Fibroblast of skin of right quadriceps (primary cell): ENCODE measurements at regions not wholly inside any gene's neighbourhood (a gene's known extent, or its start where the extent isn't known, plus 50 kb on each side); places are given as distances from the start of the nearest gene placed in this dataset.

Source experiments
- DNase-seq: peaks from one replicate; pipeline ENCODE4 v3.0.0-alpha.2; 2013

- DNase-seq, result no peak
Measured at GRCh38 chr9:78567693-78568092, 270.8 kb downstream of the PSAT1 start.

- no peak for DNase-seq
Measured at GRCh38 chr9:78568774-78569173, 271.8 kb downstream of the PSAT1 start.

DNA sequence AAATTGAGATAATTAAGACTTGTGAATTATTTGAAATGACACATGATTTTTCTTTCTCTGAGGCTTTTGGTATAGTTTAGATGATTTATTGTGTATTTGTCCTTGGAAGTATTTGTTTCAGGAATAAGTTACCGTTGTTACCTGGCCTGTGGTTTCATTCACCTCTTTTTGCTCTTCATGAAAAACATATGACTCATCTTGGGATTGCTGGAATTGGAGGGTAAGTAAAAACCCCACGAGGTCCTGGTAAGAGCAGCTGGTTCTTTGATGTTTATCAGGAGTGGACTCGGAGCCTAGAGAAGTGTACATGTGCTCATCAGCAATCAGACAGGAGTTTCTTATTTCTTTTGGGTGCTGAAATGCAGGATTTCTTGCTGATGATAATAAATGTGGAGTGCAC, 275.3 kb downstream of the PSAT1 start:
- no peak for DNase-seq

DNA sequence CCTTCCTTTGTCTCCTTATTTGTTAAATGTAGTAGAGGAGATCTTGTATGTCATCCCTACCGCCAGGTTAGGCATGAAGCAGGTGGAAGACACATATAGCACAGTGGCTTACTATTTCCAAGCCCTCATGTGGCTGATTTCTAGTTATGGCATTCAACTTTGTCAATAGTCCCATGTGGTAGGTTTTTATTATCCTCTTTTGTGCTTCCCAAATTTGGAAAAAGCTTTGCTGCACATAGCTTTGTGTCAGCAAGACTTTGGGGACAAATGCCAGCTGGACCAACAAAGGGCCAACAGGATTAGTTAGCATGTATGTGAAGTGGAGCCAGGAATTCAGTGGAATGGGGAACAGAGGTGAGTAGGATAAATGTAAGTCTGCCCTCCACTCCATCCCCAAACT, 276.3 kb downstream of the PSAT1 start:
- DNase-seq, result no peak

- DNase-seq, result no peak
Measured at GRCh38 chr9:78573669-78574068, 276.7 kb downstream of the PSAT1 start.

- peak; percentile 61 for DNase-seq
Measured at GRCh38 chr9:78574354-78575045, 277.6 kb downstream of the PSAT1 start.

DNA sequence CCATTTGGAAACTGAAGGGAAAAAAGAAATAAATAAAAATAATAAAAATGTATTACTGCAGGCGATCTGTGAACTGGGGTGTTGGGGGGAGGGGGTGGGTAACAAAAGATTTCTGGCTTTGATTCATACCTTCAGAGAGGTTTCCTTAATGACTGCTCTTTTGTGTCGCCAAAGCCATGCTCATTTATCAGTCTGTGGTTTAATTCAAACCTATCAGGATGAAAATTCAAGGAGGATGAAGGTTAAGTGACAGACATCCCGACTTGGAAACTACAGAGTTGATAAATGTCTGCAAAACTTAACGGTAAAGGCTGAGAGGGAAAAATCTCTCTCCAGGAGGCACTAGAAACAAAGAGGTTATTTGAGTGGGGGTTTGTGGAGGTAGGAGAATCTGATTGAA, 278.2 kb downstream of the PSAT1 start:
- DNase-seq, result peak; percentile 18

DNA sequence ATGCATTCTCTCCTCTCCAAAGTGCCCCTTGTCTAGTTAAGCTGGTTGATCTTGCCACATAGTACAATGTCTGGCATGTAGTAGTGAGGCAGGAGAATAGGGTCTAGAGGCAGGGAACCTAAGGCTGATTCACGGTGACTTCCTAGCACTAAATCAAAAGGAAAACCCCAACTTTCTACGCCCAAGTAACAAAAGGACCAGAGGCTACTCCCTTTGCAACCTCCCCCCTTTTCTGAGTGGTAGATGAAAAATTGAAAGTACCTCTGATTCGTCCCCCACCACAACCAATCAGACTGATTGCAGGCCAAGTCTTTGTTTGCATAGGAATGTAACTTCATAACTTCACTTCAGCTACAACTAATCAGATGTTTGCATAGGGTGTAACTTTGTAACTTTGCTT, 278.8 kb downstream of the PSAT1 start:
- DNase-seq, result peak; percentile 41

DNA sequence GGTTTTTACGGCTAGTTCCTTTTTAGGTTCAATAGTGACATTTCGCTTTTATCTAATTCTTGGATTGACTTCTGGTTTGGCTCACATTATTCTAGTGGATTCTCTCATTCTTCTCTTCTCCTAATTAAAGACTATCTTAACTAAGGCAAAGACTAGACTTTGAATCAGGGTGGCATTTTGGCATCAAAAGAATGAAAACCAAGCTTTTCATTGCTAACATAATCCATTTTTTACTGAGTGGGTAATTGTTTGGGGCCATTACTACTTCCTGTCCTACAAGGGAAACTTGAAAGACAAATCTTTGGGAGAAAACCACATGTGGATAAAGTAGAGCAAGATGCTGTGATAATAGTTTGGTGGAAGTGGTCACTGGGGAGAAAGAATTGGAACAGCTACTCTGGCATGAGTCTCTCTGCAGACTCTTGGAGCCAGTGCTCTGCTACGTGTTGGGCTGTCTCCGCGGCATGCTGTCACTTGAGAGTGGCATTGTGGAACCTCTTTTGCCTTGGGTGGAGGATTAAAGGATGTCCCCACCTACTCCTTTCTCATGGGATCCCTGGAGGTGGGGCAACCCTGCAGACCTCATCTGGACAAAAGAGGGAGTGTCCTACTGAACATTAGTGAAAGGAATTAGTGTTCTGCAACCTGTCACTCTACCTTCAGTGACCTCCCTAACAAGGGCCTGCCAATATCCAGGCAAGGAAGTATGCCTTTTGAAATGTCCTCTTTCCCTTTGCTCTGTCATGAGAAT, 280.4 kb downstream of the PSAT1 start:
- no peak for DNase-seq

GRCh38 chr9:78578072-78578471, 281.1 kb downstream of the PSAT1 start:
- DNase-seq, result peak; percentile 14

GRCh38 chr9:78582821-78583220, 285.9 kb downstream of the PSAT1 start:
- DNase-seq, result no peak

- no peak for DNase-seq
Measured at GRCh38 chr9:78584589-78584988, 287.7 kb downstream of the PSAT1 start.

DNA sequence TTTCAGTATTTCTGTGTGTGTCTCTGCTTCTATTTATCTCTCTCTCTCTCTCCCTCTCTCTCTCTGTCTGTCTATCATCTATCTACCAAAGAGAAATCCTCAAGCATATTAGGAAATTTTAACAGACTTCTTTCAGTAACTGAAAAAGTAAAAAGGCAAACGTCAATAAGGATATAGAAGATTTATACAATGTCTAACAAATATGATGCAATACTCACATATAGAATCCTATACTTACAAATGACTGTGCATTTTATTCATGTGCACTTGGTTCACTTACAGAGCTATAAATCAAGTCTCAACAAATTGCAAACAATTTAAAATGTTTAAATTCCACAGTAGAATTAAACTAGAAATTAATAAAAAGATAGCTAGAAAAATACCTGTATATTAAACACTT, 289.0 kb downstream of the PSAT1 start:
- no peak for DNase-seq

DNA sequence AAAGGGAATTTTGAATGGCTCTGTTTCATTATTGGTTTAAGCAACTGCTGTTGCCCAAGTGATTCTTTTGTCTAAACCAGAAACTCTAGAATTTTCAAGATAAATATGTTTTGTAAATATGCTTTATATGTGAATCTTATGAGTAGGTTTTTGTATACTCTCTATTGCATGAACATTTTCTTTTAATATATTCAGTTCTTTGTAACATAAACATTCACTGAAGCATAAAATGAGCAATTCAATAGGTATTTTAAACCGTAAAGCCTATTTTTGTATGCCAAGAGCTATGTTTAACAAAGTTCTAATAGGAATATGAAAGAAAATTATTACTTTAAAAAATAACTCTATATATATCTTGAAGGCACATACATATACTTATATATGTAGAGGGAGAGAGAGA, 293.1 kb downstream of the PSAT1 start:
- peak; percentile 28 for DNase-seq

DNA sequence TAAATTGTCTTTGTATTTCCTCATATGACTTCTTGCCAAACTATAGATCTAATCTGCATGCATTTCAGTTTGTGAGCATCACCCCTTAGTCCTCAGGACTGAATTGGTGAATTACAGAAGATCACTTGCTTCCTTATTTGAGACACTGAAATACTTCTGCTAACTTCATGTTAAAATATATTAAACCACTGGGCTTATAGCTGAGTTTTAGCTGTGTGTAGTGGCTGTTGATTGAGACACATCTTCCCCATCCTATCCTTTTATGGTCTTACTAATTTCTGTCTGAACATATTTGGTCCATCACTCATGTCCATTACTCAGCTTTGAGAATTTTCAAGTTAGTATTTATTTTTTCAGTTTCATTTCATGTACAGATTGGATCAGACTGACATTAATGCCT, 295.9 kb downstream of the PSAT1 start:
- DNase-seq, result peak; percentile 91

GRCh38 chr9:78595200-78595945, 298.4 kb downstream of the PSAT1 start:
- DNase-seq, result peak; percentile 73

- DNase-seq, result no peak
Measured at GRCh38 chr9:78596346-78596745, 299.4 kb downstream of the PSAT1 start.

DNA sequence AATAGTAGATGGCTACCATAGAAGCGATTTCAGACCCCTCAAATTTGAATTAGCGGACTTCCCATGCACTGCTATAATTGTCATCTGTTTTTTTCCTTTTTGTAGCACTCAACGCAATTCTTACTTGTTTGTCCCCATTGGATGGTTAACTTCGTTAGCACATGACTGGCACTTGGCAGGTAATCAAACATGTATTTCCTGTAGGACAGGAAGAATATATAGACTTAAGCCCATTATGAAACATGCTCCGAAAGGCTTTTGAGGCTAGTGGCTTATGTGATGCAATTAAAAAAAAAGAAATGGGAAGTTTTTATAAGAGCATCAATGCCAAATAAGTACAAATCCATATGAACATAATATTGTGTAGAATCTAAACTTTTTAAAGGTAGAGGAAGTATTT, 301.2 kb downstream of the PSAT1 start:
- no peak for DNase-seq

- no peak for DNase-seq
Measured at GRCh38 chr9:78599926-78600325, 303.0 kb downstream of the PSAT1 start.

DNA sequence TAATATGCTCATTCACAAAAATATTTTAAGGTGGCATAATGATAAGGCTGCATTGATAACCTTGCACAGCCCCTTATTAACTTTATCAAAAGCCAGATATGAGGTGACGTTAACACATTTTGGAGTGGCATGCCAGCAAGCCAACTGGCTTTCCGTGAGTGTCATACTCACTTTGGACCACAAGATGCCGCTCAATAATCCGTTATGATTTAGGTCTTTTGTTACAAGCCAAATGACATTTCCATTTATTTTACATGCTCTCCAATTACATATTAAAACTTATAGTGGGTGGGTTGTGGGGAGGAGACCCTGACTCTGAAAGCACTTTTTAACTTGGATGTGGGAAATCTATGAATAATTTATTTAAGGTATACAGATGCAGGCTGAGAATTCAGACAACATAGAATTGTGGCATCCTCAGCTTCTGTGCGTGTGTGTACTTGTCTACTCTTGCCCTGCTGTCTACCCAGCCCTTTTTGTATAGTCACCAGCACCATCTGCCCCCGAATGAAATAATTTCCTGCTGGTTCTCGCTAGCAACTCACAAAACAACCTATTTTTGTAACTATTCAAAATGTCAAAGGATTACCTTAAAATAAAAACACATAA, 305.1 kb downstream of the PSAT1 start:
- DNase-seq, result peak; percentile 67

GRCh38 chr9:78605041-78606000, 308.4 kb downstream of the PSAT1 start:
- no peak for DNase-seq

DNA sequence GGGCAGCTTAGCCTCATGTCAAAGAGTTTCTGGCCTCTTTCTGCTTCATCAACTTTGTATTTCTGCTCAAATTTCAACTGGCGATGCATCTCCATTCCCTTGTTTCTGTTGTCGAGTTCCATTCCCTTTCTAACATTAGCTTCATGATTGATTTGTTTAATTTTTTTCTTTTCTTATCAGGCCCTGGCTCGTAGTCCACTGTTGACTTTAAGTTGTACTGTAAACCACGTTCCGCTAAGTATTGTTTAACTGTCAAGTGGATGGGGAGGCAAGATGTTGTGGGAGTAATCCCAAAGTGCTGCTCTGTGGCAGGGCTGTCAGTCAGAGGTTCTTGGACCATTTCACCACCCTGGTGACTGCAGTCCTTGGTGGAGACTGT, 309.1 kb downstream of the PSAT1 start:
- DNase-seq, result no peak
